AG08396 (cell line): ENCODE measurements at regions not wholly inside any gene's neighbourhood (a gene's known extent, or its start where the extent isn't known, plus 50 kb on each side); places are given as distances from the start of the nearest gene placed in this dataset.
A peak's percentile ranks its signal among the peaks of the same experiment; 100 is the strongest.

Experiments
- DNase-seq: peaks from one replicate; pipeline ENCODE4 v3.0.0; 2012; ENCODE audit warnings: low spot score, mixed read lengths

DNA sequence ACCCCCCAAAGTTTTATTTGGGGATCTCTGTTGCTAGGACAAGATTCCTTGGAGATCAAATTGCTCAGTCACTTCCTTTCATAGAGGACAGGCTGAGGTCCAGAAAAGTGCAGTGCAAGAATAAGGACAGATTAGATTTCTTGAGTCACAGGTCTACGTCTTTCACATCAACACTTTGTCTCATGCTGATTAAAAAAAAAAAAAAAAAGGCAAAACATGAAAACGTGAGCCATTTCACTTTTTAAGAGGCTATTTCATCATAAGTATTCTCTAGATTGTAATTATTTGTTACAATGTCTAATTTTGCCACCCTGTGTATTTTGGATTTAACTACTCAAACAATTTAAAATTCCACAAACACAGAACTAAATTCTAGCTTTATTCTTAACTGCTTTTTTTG, 647.0 kb downstream of the TRAM1L1 start:
- no peak for DNase-seq

DNA sequence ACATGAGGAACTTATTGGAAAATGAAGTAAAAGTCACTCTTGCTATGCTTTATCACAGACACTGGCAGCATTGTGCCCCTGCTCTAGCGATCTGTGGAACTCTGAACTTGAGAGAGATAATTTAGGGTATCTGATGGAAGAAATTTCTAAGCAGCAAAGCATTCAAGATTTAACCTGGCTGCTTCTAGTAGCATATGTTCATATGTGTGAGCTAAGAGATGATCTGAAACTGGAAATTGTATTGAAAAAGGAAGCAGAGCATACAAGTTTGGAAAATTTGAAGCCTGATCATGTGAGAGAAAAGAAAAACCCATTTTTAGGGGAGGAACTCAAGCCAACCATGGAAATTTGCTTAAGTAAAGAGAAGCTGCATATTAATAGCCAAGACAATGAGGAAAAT, 657.7 kb downstream of the TRAM1L1 start:
- no peak for DNase-seq

DNA sequence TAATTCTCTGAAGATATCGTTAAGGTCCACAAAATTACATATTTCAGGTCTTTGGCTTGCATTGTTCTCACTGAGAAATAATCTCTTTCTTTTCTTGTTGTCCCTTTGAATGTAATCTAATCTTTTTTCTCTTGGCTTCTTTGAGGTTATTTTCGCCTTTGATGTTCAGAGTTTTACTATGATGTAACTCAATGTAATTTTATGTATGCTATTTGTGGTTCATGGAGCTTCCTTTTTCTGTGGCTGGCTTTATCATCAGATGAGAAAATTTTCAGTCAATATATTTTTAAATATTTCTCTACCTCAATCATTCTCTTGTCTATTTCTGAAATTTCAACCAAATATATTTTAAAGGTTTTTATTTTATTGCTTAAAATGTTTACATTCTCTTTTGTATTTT, 672.2 kb downstream of the TRAM1L1 start:
- DNase-seq, result no peak

DNA sequence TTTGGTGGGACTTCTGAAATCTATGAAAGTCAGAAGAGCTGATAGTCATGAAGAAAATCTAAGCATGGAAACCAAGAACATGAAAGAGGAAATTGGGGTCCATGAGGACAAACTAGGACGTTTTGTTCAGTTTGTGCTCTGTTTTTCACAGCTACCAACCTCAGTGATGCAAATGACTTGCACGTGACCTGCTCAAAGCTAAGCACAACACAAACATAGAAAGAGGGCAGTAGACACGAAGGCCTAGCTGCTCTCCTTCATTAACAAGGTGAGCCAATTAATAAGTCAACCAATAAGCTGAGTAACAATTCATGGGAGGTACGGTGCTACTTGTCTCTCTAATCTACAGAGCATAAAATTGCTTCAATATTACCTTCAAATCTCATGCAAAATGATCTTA, 684.1 kb downstream of the TRAM1L1 start:
- DNase-seq, result no peak

DNA sequence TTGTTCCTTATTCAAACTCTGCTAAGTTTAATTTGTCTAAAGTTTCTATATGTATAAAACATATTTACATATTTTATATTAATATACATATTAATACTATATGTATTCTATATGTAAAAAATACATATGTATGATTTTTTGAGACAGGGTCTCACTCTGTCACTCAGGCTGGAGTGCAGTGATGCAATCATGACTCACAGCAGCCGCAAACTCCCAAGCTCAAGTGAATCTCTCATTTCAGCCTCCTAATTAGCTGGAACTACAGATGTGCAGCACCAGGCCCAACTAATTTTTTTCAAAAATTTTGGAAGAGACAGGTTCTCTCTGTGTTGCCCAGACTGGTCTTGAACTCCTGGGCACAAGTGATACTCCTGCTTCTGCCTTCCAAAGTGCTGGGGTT, 684.9 kb downstream of the TRAM1L1 start:
- DNase-seq, result no peak

DNA sequence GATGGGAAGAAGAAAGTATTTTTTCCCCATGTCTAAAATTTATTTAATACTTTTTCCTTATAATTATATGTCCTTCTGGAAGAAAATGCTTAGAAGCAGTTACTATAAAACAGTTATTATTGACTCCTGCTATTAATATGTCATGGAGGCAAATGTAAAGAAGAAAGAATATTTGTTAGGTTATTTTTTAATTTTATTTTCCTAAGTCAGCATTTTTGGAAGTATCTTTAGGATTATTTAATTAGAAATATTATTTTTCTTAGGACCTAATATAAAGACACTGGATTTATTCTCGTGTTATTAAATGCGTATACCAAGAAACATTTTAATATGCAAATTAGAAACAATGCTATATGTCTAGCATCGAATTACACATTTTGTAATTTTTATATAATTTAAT, 687.7 kb downstream of the TRAM1L1 start:
- no peak for DNase-seq

DNA sequence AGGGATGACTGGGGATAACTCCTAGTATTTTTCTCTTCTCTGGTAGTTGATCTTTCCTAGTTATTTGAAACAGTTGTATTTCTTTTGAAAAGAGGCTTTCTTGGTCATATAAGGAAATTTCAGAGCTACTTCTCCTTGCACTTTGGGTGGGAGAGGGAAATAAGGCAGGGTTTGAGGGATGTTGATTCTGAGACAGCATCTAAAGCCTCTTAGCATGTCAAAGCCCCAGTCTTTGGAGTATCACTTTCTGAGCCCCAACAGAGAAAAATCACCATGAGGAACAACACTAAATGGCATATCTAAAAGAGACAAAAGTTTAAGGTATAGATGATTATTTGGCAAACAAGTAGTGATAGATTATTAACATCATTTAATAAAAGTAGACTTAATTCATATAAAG, 688.1 kb downstream of the TRAM1L1 start:
- no peak for DNase-seq

DNA sequence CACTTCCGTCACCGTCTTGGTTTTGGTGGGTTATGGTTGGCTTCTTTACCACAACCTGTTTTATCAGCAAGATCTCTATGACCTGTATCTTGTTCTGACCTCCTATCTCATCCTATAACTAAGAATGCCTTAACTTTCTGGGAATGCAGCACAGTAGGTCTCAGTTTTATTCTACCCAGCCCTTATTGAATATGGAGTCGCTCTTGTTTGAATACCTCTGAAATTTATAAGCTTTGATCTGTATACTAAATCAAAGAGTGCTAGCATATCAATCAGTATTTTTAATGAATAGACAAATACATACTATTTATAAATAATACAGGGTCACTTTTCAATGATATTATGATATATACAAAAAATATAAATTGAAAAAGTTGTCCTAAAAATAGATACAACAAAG, 690.0 kb downstream of the TRAM1L1 start:
- DNase-seq, result no peak

DNA sequence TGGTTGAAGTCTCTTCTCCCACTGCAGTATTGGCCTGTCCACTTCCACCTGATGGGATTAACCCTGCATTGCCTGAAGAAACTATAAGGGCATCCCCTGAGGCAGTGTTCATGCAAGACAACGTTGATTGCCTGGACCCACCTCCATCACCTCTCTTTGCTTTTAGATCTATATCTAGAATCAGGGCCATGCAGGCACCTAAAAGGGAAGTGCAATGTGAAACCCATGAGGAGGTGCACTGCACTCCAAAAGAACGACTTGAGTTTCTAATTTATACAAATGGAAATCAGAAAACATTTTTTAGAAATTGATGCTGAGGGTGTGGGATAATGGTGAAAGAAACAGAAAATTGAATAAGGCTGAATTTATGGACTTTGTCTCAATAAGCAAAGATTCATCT, 694.4 kb downstream of the TRAM1L1 start:
- no peak for DNase-seq

DNA sequence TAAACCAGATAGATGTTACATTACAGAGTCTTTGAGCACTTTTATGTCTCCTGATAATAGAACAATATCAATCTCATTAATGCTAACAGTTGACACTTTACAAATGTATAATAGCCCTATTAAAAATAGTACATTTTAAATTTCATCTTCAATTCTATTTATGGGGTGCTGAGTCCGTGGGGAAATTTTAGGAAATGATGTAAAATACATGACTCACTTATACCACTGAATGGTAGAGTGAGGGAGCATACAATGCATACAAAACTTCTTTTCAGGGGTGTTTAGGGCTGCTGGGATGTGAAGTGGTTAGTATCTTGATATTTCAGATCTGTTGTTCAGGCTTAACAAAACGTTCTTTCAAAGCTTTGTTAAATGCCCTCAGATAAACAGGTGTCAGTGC, 696.2 kb downstream of the TRAM1L1 start:
- no peak for DNase-seq

DNA sequence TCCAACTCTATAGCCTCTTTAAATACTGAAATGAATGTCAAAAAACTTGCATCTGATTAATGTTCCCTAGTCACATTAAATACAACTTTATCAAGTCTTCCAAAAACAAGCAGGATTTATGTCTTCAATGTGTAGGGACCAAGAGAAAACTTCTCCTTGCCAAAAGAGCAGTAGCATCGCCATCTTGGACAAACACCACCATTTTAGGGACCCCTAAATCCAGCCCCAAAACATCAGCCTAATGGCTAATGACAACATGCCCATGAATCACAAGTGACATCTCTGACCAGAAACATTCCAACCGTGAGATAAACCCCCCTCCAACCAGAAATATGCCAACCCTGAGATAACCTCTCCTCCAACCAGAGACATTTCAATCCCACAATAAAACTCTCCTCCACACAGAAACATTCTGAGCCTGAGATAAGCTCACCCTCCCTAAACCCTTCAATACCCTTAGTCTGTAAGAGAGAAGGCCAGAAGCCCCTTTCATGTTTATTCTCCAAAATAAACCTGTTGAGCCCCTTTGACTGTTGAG, 697.4 kb downstream of the TRAM1L1 start:
- no peak for DNase-seq

DNA sequence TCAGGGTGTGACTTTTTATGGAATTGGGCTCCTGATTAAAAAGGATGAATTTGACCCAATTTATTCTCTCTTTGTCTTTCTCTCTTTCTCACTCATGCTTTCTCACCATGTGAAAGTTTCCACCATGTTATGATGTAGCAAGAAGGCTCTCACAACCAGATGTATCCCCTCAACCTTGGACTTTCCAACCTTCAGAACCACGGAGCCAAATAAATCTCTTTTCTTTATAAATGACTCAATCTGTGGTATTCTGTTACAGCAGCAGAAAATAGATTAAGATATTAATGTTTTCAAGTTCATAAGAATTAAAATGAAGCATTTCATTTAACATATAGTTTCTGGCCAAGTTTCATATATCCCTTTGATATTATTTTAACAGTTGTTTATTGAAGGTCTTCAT, 698.5 kb downstream of the TRAM1L1 start:
- no peak for DNase-seq

DNA sequence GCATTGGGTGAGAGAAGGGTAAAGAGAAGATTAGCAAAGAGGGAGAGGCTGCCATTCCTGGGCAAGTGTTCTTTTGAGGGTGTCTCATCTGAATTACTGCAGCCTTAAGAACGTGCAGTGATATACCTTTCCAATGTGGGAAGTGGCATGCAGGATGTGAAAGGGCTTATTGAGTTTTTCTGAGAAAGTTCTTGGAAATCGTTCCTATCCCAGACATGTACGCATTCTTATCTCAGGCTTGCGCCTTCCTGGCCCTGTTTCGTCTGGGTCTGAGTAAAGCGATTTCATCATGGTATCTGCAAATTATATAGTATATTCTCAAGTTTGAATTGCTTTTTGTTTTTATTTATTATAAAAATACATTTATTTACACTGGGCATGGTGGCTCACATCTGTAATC, 699.8 kb downstream of the TRAM1L1 start:
- DNase-seq, result no peak

DNA sequence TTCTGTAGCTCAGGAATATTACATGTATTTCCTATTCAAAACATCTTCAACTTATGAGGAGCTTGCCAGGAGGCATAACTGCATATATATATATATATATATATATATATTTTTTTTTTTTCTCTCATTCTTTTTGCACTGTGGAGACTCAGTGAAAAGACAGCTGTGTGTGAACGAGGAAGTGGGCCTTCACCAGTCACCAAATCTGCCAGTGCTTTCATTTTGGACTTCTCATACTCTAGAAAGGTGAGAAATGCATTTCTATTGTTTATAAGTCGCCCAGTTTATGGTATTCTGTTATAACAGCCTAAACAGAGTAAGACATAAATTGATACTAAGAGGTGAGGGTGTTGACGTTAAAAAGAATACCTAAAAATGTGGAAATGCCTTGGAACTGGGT, 710.6 kb downstream of the TRAM1L1 start:
- no peak for DNase-seq

DNA sequence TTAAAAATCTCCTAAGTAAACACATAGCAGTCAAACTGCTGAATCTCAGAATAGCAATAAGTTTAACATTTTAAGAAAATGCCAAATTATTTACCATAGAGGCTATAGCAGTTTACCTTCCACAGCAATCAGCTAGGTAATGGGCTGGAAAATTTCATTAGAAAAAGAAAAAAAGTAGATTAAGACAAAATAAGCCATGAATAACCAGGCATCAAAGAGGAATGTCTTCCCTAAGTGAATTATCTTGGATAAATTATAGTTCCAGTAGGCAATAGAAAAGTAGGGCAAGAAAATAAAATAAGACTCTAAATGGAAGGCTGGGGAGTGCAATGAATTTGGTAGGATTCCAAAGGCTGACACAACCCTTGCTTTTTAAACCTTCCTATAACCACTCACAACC, 722.8 kb downstream of the TRAM1L1 start:
- DNase-seq, result no peak

DNA sequence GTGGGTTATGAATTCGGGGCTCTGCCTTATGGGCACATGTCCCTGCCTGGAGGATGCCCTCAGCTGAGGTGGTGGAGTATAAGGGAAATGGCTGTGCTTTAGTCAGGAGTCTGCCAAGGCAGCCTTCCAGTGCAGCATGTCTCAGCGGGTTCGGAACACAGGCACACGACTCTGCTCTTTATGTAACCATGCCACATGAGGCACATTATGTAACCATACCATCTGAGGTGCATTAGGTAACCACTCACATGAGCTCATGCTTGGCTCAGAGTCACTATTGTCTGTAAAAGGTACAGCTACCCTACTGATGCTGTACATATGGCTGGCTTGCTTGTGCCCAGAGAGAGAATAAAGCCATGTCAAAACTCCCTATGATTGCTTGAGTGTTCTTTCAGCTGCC, 723.6 kb downstream of the TRAM1L1 start:
- DNase-seq, result no peak

DNA sequence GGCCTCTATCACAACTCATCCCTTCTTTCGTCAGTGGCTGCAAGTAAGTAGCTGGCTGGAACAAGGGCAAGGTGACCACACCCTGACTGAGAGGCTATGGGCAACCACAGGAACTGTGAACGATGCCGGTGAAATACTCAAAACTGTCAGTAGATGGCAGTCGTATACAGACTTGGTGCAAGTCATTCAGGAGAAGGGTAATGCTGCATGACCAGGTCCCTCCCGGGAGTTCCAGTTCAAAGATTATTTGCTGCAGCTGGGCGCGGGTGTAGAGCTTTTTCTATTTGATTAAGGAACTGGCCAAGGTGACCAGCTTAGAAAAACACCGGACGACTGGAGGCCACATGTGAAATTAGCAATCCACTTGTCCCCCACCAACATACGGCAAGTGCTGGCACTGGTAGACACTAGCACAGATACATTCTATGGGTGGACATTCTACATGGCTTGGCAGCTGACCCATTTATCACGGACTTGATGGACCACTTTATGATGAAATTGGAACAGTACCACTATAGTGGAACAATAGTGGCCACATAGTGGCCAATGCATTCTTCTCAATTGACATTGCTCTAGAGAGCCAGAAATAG, 726.6 kb downstream of the TRAM1L1 start:
- DNase-seq, result peak; percentile 5

DNA sequence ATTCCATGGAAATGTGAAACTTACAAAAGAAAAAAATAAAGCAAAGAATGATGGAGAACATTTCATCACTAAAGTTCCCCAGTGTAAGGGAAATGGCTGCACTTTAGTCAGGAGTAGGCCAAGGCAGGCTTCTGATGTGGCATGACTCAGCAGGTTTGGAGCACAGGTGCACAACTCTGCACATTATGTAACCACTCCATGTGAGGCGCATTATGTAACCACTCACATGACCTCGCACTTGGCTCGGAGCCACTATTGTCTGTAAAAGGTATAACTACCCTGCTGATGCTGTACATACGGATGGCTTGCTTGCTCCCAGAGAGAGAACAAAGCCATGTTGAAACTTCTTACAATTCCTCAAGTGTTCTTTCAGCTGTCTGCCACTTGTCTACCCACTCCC, 727.6 kb downstream of the TRAM1L1 start:
- no peak for DNase-seq

DNA sequence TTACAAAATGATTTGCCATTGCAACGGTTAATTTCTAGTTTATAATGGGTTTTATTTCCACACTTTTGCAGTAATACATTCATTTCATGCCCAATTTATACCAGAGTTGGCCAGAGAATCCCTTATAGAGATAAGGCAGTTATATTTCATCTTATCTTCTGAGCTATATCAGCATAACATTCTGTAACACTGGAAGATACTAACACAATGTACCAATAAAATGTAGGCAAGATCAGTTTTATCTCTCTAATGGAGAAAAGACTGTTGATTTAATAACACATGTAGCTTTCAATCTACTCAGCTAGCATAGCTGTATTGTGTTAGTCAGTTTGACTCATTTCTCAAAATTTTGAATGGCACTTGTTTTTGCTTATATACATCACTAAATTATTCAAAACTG, 738.6 kb downstream of the TRAM1L1 start:
- no peak for DNase-seq

DNA sequence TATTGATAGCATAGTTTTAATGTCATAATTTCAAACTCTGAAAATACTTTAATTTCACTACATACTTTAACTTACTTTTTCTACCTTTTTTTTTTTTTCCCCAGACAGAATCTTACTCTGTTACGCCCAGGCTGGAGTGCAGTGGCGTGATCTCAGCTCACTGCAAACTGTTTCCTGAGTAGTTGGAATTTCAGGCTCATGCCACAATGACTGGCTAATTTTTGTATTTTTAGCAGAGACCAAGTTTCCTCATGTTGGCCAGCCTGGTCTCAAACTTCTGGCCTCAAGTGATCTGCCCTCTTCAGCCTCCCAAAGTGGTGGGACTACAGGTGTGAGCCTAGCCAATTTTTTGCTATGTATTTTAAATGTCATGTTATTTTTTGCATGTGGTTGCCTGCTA, 741.6 kb downstream of the TRAM1L1 start:
- no peak for DNase-seq

DNA sequence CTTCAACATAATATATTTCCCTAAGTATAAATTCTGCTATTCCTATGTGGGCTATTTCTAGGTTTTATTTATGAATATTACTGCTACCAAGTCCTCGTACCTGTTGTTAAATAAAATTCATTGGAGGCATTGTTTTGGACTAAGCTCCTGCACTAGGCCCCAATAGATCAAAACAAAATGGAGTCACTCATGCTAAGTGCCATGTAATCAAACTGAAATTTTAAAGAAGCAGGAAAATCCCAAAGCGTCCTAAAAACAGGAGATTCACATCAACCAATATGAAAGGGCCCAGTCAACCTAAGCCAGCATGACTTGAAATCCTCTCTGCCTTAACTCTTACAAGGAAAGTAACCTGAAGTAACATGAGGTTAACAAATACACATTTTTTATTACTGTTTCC, 743.2 kb downstream of the TRAM1L1 start:
- no peak for DNase-seq

DNA sequence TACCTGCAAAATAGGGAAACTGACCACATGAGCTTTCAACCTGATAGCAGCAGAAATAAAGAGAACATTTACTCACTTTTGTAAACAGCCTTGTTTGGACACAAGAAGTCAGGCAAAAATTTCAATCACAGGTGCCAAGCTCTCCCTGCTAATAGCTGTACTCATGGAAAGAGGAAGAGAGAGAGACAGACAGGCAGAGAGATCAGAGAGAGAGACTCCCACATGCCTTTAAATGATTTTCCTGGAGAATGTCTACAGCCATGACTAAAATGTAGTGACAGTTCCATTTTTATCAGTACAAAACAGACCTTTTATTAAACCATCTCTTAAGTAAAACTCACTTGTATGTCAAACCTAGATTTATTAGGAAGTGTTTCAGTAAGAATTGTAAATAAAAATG, 752.9 kb downstream of the TRAM1L1 start:
- no peak for DNase-seq

DNA sequence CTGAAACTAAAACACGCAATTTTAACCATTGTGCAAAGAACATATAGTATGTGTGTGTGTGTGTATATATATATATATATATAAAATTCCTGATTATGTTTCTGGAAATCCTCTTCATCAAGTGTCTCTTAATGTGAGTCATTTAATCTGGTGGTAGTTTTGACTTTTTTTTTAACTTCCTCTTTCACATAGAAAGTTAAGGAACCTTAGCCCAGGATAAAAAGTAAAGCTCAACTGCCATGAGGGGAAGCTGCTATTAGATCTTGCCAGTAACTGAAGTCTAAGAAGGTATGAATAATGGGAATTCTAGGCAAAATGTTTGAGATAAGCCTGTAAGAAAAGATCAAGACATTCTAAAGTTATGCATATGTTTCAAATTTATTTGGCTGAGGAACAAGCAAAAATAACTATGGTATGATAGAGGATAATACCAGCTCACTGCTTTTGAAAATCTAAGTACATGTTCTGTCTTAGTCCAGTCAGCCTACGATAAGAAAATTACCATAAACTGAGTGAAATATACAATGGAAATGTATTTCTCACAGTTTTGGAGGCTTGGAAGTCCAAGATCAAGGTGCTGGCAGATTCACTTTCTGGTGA, 757.0 kb downstream of the TRAM1L1 start:
- no peak for DNase-seq

DNA sequence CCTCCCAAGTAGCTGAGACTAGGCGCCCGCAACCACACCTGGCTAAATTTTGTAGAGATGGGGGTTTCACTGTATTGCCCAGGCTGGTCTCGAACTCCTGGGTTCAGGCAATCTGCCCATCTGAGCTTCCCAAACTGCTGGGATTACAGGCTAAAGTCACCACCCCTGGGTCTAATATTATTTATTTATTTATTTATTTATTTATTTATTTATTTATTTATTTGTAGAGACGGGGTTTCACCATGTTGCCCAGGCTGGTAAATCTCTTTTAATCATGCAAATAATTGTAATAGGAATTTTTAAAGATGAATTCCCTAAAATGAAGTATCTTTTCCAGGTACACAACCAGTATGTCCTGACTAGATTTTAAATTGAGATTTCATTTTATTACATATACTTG, 761.8 kb downstream of the TRAM1L1 start:
- DNase-seq, result no peak
